Stimulated activated CD4-positive, alpha-beta T cell treated with anti-CD3 and anti-CD28 coated beads, TNF-alpha, amount 100 ng/mL, for 24 hours (primary cell): ENCODE measurements at regions not wholly inside any gene's neighbourhood (a gene's known extent, or its start where the extent isn't known, plus 50 kb on each side); places are given as distances from the start of the nearest gene placed in this dataset.

Source experiments
- DNase-seq, 3 experiments: peaks; one replicate each; pipeline ENCODE4 v3.0.0-alpha.2; 2020; ENCODE audit warnings: low read depth in 3 of 3

- DNase-seq: no peak
These were observed 79.1 kb upstream of the ALDH1B1 start for GRCh38 chr9:38313421-38313820.

- DNase-seq: no peak
These were observed 80.1 kb upstream of the ALDH1B1 start for GRCh38 chr9:38312406-38312805.

GRCh38 chr9:38311382-38312270 is 80.9 kb upstream of the ALDH1B1 start:
- no peak for DNase-seq

- no peak for DNase-seq
These were observed 82.9 kb upstream of the ALDH1B1 start for GRCh38 chr9:38309324-38310195.

- no peak for DNase-seq
These were observed 84.4 kb upstream of the ALDH1B1 start for GRCh38 chr9:38308136-38308535.

- DNase-seq: no peak
These were observed 85.6 kb upstream of the ALDH1B1 start for GRCh38 chr9:38306899-38307298.

- DNase-seq: no peak
These were observed 86.9 kb upstream of the ALDH1B1 start for GRCh38 chr9:38305582-38305981.

- no peak for DNase-seq
These were observed 91.0 kb upstream of the ALDH1B1 start for GRCh38 chr9:38301376-38302106.

GRCh38 chr9:38299856-38300255 is 92.6 kb upstream of the ALDH1B1 start:
- no peak for DNase-seq

GRCh38 chr9:38298904-38299303 is 93.6 kb upstream of the ALDH1B1 start:
- DNase-seq: no peak

- no peak for DNase-seq
These were observed 94.0 kb upstream of the ALDH1B1 start for GRCh38 chr9:38298503-38298902.

- no peak for DNase-seq
These were observed 95.7 kb upstream of the ALDH1B1 start for GRCh38 chr9:38296807-38297206.

- DNase-seq: no peak
These were observed 96.7 kb upstream of the ALDH1B1 start for GRCh38 chr9:38295764-38296163.

- no peak for DNase-seq
These were observed 98.1 kb upstream of the ALDH1B1 start for GRCh38 chr9:38294220-38294960.

- no peak for DNase-seq
These were observed 99.5 kb upstream of the ALDH1B1 start for GRCh38 chr9:38293022-38293421.

- DNase-seq: no peak
These were observed 100.0 kb upstream of the ALDH1B1 start for GRCh38 chr9:38292480-38292879.

- DNase-seq: no peak
These were observed 102.6 kb upstream of the ALDH1B1 start for GRCh38 chr9:38289866-38290245.

GRCh38 chr9:38289236-38289865 is 103.2 kb upstream of the ALDH1B1 start:
- no peak for DNase-seq

- DNase-seq: no peak
These were observed 104.0 kb upstream of the ALDH1B1 start for GRCh38 chr9:38288502-38288901.

- DNase-seq: no peak
These were observed 105.0 kb upstream of the ALDH1B1 start for GRCh38 chr9:38287420-38287985.

- no peak for DNase-seq
These were observed 105.7 kb upstream of the ALDH1B1 start for GRCh38 chr9:38286766-38287165.
